GM12878 (cell line): ENCODE measurements at regions not wholly inside any gene's neighbourhood (a gene's known extent, or its start where the extent isn't known, plus 50 kb on each side); places are given as distances from the start of the nearest gene placed in this dataset.

Experiments
- BACH1 ChIP-seq: fragments of 450-650 bp; IDR thresholded peaks from 2 replicates; pipeline ENCODE4 v1.6.1; 2017; ENCODE audit warnings: mild to moderate bottlenecking, borderline replicate concordance
- CREM ChIP-seq: IDR thresholded peaks from 2 replicates; pipeline ENCODE4 v1.6.1; 2014; ENCODE audit warnings: antibody characterized with exemption, low read depth
- CTCF ChIP-seq, 3 experiments: IDR thresholded peaks in 2 of 3; conservative IDR thresholded peaks in 1 of 3; 2 replicates each; pipeline ENCODE4 v1.5.1; 2011; ENCODE audit warnings: low read depth in 3 of 3, low read length in 3 of 3, mild to moderate bottlenecking in 3 of 3, control low read depth in 2 of 3, moderate library complexity in 2 of 3, inconsistent platforms in 1 of 3, mixed read lengths in 1 of 3; ENCODE audit not compliant: control insufficient read depth in 2 of 3, insufficient read depth in 1 of 3; ENCODE audit errors: extremely low read depth in 1 of 3
- POLR2A ChIP-seq: IDR thresholded peaks from 2 replicates; pipeline ENCODE4 v1.6.1; 2011; ENCODE audit warnings: low read depth, mild to moderate bottlenecking, low read length
- REST ChIP-seq: IDR thresholded peaks from 2 replicates; pipeline ENCODE4 v1.6.1; 2012; ENCODE audit warnings: mild to moderate bottlenecking, low read depth, low read length

GRCh38 chr21:35645991-35646390 is 414.3 kb downstream of the SETD4 start:
- TF ChIP-seq REST, result no peak
- TF ChIP-seq CTCF (IDR thresholded peaks at IDR 0.05 in 2 of 3, conservative IDR thresholded peaks at IDR 0.05 in 1 of 3; ENCODE audit: control insufficient read depth in 2 of 3, extremely low read depth in 1 of 3, insufficient read depth in 1 of 3, low read depth in 3 of 3, low read length in 3 of 3), result no peak
- TF ChIP-seq CREM, result no peak
- no peak for TF ChIP-seq POLR2A
- TF ChIP-seq BACH1, result no peak
